Stimulated activated naive CD8-positive, alpha-beta T cell treated with anti-CD3 and anti-CD28 coated beads, Interleukin-15, amount 100 ng/mL, for 72 hours (primary cell): ENCODE measurements at regions not wholly inside any gene's neighbourhood (a gene's known extent, or its start where the extent isn't known, plus 50 kb on each side); places are given as distances from the start of the nearest gene placed in this dataset.

Experiments
- ATAC-seq: fragments of 150-1000 bp; cut with Tn5 transposase; 2 replicates; pipeline ENCODE4 v1.10.0; 2021; ENCODE audit warnings: mild to moderate bottlenecking, moderate library complexity
- DNase-seq, 2 donors: peaks; one replicate each; pipeline ENCODE4 v3.0.0; 2021 to 2022
- H3K27ac Mint-ChIP-seq, 2 donors: one replicate each; pipeline ENCODE4 v1.8.0; 2022; ENCODE audit warnings: mild to moderate bottlenecking in 2 of 2, mixed read lengths in 2 of 2, moderate library complexity in 2 of 2
- H3K27me3 Mint-ChIP-seq: one replicate; pipeline ENCODE4 v1.8.0; 2022; ENCODE audit warnings: mixed read lengths
- H3K4me1 Mint-ChIP-seq: one replicate; pipeline ENCODE4 v1.8.0; 2022; ENCODE audit warnings: mild to moderate bottlenecking, mixed read lengths
- H3K4me3 Mint-ChIP-seq, 2 donors: one replicate each; pipeline ENCODE4 v1.8.0; 2022; ENCODE audit warnings: mild to moderate bottlenecking in 2 of 2, mixed read lengths in 2 of 2, moderate library complexity in 1 of 2
- H3K9me3 Mint-ChIP-seq, 2 donors: one replicate each; pipeline ENCODE4 v1.8.0; 2022; ENCODE audit warnings: mixed read lengths in 2 of 2

DNA sequence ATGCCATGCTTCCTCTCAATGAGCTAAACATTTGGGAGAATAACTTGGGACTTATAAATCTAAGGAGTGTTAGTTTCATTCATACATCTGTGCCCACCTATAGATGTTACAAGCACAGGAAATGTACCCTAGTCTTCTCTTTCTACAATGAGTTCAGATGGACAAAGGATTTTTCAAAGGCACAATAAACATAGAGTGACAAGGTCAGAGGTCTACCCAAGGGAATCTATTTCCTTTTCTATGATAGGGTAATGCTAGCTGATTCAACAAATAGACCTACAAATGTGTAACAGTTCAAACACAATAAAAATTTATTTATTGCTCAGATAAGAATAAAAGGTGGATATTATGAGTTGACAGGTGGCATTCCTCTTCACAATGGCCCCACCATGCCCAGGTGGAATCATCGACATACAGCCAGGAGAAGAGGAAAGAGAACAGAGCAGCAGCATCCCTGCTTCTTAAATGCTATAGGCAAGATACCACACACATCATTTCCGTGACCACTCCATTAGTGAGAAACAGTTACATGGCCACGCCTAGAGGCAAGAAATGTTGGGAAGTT, 421.8 kb downstream of the HNRNPD start:
- H3K9me3 Mint-ChIP-seq, result no peaks in the 10 kb centered on the region
- ATAC-seq (no peak), DNase-seq (no peak)
- no peak overlapping the region for H3K4me3 Mint-ChIP-seq
- peaks cover 10% of the 10 kb centered on the region for H3K27me3 Mint-ChIP-seq
- H3K27ac Mint-ChIP-seq, result no peak overlapping the region
- H3K4me1 Mint-ChIP-seq, result no peaks in the 10 kb centered on the region

DNA sequence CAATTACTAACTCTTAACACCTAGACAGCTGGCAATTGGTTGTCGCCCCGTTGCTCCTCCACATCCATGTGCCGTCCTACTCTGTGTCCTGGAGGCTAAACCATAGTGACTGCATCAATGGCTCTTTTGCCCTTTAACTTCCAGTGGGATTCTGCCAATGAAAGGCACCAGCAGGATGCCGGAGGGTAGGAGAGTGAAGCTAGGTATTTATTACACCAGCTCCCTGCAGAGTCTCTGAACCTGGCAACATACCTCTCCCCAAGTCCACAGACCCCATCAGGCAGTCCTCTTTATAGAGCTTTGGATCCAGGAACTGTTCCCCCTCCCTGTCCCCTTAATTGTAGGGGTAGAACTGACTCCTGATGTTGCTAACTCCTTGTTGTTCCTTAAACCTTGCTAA, 426.8 kb downstream of the HNRNPD start:
- Mint-ChIP-seq H3K9me3 (no peaks in the 10 kb centered on the region), H3K27me3 (peaks cover 22% of the 10 kb centered on the region), H3K4me1 (no peaks in the 10 kb centered on the region), H3K4me3 (no peak overlapping the region), H3K27ac (no peak overlapping the region)
- DNase-seq, result no peak
- no peak for ATAC-seq

DNA sequence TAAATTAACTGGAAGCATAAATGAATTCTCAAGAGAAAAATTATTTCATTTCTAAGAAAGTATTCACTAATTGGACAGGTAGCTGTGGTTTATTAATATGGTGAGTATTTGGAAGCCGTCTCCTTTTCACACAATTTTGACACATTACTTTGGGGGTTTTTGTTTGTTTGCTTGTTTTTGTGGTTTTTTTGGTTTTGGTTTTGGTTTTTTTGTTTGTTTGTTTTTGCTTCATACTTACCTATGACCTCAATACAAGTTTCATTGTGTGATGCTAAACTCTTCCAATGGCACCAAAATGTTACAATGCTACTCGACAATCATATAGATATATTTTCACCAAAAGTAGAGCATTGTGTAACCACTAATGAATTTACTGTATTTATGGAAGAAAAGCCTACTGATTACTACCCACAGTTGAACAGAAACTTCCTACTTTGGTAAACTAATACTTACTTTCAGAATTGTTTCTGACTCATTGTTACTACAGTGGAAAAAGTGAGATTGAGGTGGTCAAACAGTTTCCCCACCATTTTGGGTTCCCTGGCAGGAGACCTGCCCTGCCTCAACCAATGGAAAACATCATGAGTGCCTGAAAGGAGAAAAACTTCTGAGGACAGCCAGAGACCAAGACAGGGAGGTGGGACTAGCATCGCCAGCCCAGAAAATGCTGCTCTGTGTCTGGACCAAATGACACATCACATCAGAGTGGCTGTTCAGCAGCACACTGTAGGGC, 443.1 kb downstream of the HNRNPD start:
- Mint-ChIP-seq H3K4me1 (peaks cover 14% of the 10 kb centered on the region), H3K27ac (peak overlapping the region in 1 of 2 donors; percentile 67), H3K4me3 (no peak overlapping the region), H3K27me3 (peaks cover 13% of the 10 kb centered on the region), H3K9me3 (no peaks in the 10 kb centered on the region)
- DNase-seq (peak in 1 of 2 donors; percentile 22), ATAC-seq (no peak)

DNA sequence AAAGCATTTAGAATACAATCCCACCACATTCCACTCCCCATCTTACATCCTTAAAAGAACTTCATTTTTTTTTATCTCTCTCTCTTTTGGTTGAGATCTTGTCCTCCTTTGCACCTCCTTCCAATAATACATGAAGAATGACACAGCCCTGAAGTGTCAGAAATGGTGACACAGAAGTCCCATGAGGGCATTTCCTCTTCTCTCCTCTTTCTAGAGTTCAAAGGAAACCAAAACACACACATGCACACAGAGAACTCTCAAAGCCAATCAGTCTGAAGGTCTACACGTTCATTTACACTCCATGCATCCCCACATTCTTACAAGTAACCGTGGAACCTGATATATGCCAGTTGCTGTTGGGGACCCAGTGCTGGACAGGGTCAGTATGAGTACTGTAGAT, 450.7 kb downstream of the HNRNPD start:
- Mint-ChIP-seq H3K4me3 (no peak overlapping the region), H3K4me1 (peaks cover 8% of the 10 kb centered on the region), H3K27ac (peak overlapping the region in 1 of 2 donors; percentile 7), H3K27me3 (peaks cover 20% of the 10 kb centered on the region), H3K9me3 (no peaks in the 10 kb centered on the region)
- DNase-seq (no peak), ATAC-seq (peak; percentile 37)

DNA sequence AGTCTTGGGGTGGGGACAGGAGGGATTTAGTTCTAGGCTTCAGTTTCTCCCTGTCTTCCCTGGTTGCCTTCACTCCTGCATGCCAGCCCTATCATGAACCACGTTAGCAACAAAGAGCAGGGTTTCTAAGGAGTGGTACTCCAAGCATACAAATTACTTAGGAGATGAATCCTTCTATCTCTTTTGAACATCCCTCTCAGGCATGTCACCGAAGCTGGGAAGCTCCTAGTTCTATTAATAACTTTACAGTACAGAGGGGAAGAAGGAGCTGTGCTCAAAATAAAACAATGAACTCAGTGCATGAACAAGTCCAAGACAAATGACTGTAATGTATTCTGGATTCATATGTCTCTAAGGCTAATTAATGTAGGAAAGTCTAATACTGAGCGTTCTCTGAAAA, 450.6 kb upstream of the RASGEF1B start:
- Mint-ChIP-seq H3K27me3 (peaks cover 25% of the 10 kb centered on the region), H3K4me3 (no peak overlapping the region), H3K4me1 (peaks cover 8% of the 10 kb centered on the region), H3K27ac (no peak overlapping the region), H3K9me3 (no peaks in the 10 kb centered on the region)
- ATAC-seq (no peak), DNase-seq (no peak)

DNA sequence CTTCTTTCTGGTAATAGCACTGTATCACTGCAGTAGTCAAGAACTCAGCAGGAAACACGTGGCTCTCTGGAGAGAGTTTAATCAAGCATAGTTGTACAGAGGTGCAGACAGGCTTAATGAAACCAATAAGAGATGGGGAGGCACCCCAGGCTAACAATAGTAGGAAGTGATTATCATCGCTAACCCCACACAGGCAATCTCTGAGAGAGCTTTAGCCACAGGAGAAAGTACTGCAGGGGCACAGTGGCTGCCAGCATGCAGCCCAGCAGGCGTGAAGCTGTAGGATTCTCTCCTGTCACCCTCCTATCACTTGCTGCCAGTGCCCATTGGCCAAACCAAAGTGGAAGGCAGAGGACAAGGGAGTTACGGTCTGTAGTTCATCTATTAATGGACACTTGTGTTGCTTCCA, 450.0 kb upstream of the RASGEF1B start:
- Mint-ChIP-seq H3K27ac (no peak overlapping the region), H3K4me3 (no peak overlapping the region), H3K4me1 (peaks cover 8% of the 10 kb centered on the region), H3K27me3 (peaks cover 25% of the 10 kb centered on the region), H3K9me3 (no peaks in the 10 kb centered on the region)
- ATAC-seq, result no peak
- DNase-seq, result no peak

DNA sequence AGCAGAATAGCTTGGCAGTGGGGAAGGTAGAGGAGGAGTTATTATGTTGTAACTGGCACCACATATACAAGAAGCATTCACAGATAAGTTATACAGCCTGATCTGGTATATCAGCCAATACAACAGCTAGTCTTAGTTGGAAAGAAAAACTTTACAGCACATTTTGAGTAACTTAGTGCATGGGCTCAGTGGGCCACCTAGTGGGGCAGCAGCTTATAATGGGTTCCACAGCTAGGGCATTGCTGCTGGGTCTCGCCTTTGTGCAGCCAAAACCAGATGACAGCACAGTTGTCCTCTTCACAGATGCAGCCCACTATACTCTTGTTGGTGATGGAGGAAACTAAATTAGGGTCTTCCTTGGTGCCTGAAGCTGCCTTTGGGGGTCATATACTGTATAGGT, 448.1 kb upstream of the RASGEF1B start:
- no peaks in the 10 kb centered on the region for H3K9me3 Mint-ChIP-seq
- H3K4me1 Mint-ChIP-seq, result peaks cover 8% of the 10 kb centered on the region
- ATAC-seq, result peak; percentile 37
- DNase-seq, result no peak
- H3K4me3 Mint-ChIP-seq, result no peak overlapping the region
- H3K27ac Mint-ChIP-seq, result no peak overlapping the region
- peaks cover 20% of the 10 kb centered on the region for H3K27me3 Mint-ChIP-seq

DNA sequence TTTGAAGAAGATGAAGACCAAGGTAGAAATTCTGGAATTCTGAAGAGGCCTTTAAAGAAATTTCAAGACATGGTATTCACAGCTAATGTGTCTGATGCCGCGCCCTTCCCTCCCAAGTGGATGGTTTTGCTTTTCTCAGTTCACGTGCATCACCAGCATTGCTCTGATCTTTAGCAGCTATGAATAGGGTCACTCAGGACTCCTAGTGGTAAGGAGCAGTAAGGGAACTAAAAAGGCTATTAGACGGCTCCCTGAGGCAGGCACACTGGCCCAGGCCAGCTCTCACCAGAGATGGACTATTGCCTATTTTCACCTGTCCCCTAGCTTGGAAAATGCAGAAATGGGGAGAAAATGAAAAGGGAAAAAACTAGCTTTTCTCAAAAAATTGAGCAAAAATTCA, 447.5 kb upstream of the RASGEF1B start:
- no peak for DNase-seq
- H3K9me3 Mint-ChIP-seq, result no peaks in the 10 kb centered on the region
- H3K27me3 Mint-ChIP-seq, result peaks cover 14% of the 10 kb centered on the region
- ATAC-seq, result peak; percentile 70
- H3K4me3 Mint-ChIP-seq, result no peak overlapping the region
- peaks cover 8% of the 10 kb centered on the region for H3K4me1 Mint-ChIP-seq
- H3K27ac Mint-ChIP-seq, result no peak overlapping the region

DNA sequence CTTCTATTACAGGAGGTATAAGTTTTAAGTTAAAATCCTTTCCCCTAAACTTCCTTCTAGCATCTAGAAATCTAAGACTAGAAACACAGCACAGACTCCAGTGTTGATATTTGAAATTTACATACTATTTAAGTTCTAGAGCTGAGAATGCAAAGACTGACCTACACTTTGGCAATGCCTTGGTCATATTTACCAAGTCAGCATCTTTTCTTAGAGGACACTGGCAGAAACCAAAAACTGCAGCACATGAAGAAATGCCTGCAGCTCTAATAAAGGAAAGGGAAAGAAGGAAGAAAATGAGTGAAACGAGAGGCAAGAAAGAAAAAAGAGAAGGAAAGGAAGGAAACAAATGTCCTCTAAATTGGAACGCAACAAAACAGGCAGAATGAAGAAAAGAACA, 443.7 kb upstream of the RASGEF1B start:
- no peak for DNase-seq
- Mint-ChIP-seq H3K9me3 (no peaks in the 10 kb centered on the region), H3K4me3 (no peak overlapping the region), H3K27ac (no peak overlapping the region), H3K4me1 (peaks cover 9% of the 10 kb centered on the region), H3K27me3 (peaks cover 17% of the 10 kb centered on the region)
- ATAC-seq, result no peak

DNA sequence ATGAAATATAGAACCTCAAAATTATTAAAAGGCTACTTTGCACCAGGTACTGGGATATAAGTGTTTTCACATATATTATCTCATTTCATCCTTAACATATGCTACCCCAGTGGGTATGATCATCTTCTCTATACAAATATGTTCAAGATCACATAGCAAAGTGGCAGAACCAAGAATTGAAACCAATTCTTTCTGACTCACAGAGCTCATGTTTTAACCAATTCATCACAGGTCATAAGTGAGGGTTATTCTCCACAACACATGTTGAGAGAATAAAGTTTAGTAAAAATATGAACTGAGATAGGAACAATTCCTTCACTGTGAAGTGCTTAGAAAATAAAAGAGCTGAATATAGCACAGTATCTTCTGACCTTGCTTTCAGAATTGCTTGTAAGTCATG, 442.9 kb upstream of the RASGEF1B start:
- ATAC-seq (peak; percentile 54), DNase-seq (no peak)
- H3K4me3 Mint-ChIP-seq, result no peak overlapping the region
- peaks cover 17% of the 10 kb centered on the region for H3K27me3 Mint-ChIP-seq
- no peak overlapping the region for H3K27ac Mint-ChIP-seq
- no peaks in the 10 kb centered on the region for H3K9me3 Mint-ChIP-seq
- H3K4me1 Mint-ChIP-seq, result peaks cover 9% of the 10 kb centered on the region

DNA sequence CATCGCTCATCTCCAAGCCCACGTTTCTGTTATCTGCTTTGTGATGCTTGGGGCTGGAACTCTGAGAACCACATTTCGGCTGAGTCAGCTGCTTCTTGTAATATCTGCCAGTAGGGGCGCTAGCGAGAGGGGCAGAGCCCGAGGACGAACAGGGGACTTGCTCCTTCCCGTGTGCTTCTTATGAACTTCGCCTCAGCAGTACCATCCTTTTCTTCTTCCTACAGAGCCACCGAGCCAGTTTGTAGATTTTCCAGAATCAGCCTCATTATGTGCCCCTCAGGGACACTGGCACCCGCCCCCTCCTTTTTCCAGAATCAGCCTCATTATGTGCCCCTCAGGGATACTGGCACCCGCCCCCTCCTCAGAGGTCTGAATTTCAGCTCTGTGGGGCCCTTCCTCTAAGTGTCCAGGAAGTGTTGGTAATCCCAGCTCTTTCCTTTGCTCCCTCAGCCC, 441.7 kb upstream of the RASGEF1B start:
- Mint-ChIP-seq H3K4me1 (peaks cover 9% of the 10 kb centered on the region), H3K9me3 (no peaks in the 10 kb centered on the region), H3K27me3 (peaks cover 17% of the 10 kb centered on the region), H3K4me3 (peak overlapping the region in 1 of 2 donors; percentile 5), H3K27ac (peak overlapping the region in 1 of 2 donors; percentile 6)
- DNase-seq (peak; percentile 56 to 58), ATAC-seq (peak; percentile 79)

DNA sequence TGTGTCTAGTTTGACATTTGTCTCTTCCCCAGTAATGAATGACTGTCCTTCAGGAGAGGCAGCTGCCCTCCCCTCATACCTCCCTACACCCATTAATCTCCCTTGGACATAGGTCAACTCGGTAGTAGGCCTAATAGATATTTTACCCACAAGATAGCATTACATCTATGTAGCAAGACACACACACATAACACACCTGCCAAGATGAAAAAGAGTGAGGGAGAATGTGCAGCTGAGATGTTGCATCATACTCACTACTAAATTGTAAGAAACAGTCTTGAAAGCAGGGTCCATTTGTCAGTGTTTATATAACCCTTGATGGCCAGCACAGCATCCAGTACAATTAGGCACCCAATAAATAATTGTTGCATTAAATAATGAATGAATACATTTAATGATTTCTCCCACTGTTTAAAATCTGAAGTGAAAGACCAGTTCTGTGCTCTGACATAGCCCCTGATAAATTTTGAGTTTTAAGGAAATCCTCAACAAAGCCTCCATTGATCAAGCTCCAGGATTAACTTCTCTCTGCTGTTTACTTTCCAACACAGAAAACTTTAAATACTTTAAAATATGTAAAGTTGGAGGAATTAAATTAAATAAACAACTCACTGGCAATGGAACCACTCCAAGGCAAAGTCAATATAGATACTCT, 440.8 kb upstream of the RASGEF1B start:
- ATAC-seq, result no peak
- Mint-ChIP-seq H3K27ac (no peak overlapping the region), H3K4me1 (peaks cover 9% of the 10 kb centered on the region)

DNA sequence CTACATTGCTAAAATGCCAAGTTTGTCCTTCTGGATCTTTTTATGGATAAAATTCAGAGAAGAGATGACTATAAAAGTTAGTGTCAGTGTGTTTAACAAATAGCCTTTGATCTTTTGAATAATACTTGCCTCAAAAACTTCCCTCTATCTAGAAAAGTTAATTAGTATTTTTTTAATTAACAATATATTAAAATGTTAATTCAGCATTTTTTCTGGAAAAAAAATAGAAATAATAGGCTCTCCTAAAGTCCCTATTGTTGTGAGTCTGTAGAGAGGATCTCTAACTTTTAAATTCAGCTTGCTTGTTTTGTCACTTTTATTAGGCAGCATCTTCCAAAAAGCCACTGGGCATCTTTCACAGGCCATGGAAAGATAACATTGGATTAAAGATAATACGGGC, 435.2 kb upstream of the RASGEF1B start:
- DNase-seq (no peak), ATAC-seq (no peak)
- no peak overlapping the region for H3K27ac Mint-ChIP-seq
- no peaks in the 10 kb centered on the region for H3K9me3 Mint-ChIP-seq
- no peaks in the 10 kb centered on the region for H3K4me1 Mint-ChIP-seq
- no peaks in the 10 kb centered on the region for H3K27me3 Mint-ChIP-seq
- H3K4me3 Mint-ChIP-seq, result no peak overlapping the region

More for the DNA sequence above, 440.8 kb upstream of the RASGEF1B start:
- H3K4me3 Mint-ChIP-seq, result no peak overlapping the region
- no peak for DNase-seq
- no peaks in the 10 kb centered on the region for H3K9me3 Mint-ChIP-seq
- peaks cover 11% of the 10 kb centered on the region for H3K27me3 Mint-ChIP-seq

DNA sequence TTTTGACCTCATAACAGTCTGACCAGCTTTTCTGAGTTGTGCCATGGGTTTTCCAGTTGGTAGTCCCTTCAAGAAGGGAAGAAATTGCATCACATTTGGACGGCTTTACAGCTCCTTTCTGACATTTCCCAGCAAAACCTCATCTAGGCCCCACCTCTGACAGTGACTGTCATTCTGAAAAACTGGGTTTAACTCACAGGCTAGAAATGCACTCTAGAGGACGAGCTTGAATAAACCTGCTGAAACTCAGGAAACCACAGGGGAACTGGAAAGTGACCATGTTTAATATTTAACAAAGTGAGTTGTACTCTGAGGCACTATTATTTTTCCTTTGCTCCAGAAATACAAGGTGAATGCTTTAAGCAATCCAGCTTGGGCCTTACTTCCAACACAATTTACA, 434.3 kb upstream of the RASGEF1B start:
- ATAC-seq (peak; percentile 89), DNase-seq (peak in 1 of 2 donors; percentile 30)
- Mint-ChIP-seq H3K27me3 (no peaks in the 10 kb centered on the region), H3K27ac (no peak overlapping the region), H3K9me3 (no peaks in the 10 kb centered on the region), H3K4me3 (no peak overlapping the region), H3K4me1 (no peaks in the 10 kb centered on the region)

DNA sequence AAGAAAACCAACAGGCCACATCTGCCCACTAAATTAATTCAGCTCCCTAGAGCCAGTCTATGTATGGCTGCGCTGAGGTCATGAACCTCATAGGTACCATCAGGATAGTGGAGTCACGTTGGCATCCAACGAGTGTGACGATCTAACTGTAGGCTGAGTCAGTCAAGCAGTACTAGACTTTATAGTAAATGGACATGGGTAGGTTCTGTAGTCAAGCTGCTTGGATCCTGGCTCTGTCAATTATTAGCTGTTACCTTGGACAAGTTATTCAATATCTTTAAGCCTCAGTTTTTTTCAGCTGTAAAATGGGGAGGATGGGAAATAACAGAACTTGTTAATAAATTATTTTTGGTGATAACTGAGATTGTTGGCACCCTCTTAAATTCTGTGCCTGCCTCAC, 432.4 kb upstream of the RASGEF1B start:
- no peak for ATAC-seq
- no peak overlapping the region for H3K4me3 Mint-ChIP-seq

DNA sequence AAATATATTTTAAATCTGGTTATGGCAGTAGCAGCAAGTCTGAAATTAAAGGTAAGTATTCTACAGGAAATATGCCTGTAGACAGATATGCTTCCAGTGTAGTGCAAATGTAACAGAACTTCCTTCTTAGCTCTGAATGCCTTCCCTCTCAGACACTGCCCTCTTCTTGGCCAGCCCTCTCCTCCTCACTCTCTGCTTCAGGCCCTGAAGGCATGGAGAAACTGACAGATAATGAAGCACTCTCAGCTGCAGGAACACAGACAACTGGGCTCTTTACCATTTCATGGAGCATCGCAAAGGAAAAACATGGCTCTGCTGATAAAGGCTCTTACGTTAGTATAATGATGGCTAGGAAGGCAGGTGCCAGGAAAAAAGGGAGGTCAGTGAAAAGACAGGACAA, 431.5 kb upstream of the RASGEF1B start:
- no peaks in the 10 kb centered on the region for H3K27me3 Mint-ChIP-seq
- no peaks in the 10 kb centered on the region for H3K9me3 Mint-ChIP-seq
- H3K4me3 Mint-ChIP-seq, result no peak overlapping the region
- ATAC-seq (no peak), DNase-seq (no peak)
- H3K4me1 Mint-ChIP-seq, result peaks cover 8% of the 10 kb centered on the region
- no peak overlapping the region for H3K27ac Mint-ChIP-seq

More for the DNA sequence above, 432.4 kb upstream of the RASGEF1B start:
- Mint-ChIP-seq H3K27ac (no peak overlapping the region), H3K9me3 (no peaks in the 10 kb centered on the region), H3K4me1 (peaks cover 2% of the 10 kb centered on the region), H3K27me3 (no peaks in the 10 kb centered on the region)
- DNase-seq, result no peak
